ENCODE measurements at regions not wholly inside any gene's neighbourhood (a gene's known extent, or its start where the extent isn't known, plus 50 kb on each side); places are given as distances from the start of the nearest gene placed in this dataset.
A peak's percentile ranks its signal among the peaks of the same experiment; 100 is the strongest.

GRCh38 chr6:88360203-88360797, 194.2 kb upstream of the CNR1 start:
- DNase-seq (ENCODE audit: low read depth), result no peak
- TF ChIP-seq MYC (IDR thresholded peaks at IDR 0.05; ENCODE audit: low read depth, low read length), result no peak
- H3K4me3 ChIP-seq (ENCODE audit: low read depth, low read length), result no peak overlapping the region

DNA sequence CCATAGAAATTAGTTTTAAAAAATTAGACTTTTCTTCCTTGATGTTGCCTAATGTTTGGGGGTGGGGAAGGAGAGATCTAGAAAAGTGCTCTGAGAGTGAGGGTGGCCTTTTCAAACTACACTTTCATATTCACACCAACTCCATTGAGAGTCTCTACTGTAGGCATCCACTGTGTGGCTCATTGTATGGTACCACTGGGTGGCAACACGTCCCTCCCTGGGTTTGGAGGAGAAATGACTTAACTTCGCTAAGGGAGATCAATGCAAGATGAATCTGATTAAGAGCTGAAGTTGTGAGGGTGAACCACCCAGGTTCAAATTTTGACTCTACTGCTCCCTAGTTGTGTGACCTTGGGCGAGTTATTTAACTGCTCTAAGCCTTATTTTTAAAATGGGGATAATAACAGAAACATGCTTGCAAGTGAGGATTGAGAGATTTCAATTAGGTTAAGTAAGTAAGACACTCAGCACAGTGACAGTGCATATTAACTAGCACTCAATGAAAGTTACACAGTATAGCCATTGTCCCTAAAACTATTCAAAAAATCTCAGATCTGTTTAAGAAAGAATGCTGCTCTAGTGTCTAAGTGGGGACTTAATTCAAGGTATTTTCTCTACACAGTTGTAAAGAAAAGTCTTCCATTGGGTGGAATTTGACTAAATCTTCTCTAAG, 193.5 kb upstream of the CNR1 start:
- no peak overlapping the region for H3K4me3 ChIP-seq (ENCODE audit: low read depth, low read length)
- peak; percentile 5 for DNase-seq (ENCODE audit: low read depth)
- TF ChIP-seq, protein P1, sequence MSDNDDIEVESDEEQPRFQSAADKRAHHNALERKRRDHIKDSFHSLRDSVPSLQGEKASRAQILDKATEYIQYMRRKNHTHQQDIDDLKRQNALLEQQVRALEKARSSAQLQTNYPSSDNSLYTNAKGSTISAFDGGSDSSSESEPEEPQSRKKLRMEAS (IDR thresholded peaks at IDR 0.05; ENCODE audit: low read depth, low read length), result no peak

- no peak for DNase-seq (ENCODE audit: low read depth)
- H3K4me3 ChIP-seq (ENCODE audit: low read depth, low read length), result no peak overlapping the region
- TF ChIP-seq POLR2A (IDR thresholded peaks at IDR 0.05; ENCODE audit: extremely low read depth, insufficient read length) (no peak), CTCF (IDR thresholded peaks at IDR 0.05; ENCODE audit: low read depth, low read length) (no peak), MYC (IDR thresholded peaks at IDR 0.05; ENCODE audit: low read depth, low read length) (no peak)
- TF ChIP-seq, protein P1 (IDR thresholded peaks at IDR 0.05; ENCODE audit: low read depth, low read length), result no peak
Measured at GRCh38 chr6:88358846-88359245, 192.7 kb upstream of the CNR1 start.

DNA sequence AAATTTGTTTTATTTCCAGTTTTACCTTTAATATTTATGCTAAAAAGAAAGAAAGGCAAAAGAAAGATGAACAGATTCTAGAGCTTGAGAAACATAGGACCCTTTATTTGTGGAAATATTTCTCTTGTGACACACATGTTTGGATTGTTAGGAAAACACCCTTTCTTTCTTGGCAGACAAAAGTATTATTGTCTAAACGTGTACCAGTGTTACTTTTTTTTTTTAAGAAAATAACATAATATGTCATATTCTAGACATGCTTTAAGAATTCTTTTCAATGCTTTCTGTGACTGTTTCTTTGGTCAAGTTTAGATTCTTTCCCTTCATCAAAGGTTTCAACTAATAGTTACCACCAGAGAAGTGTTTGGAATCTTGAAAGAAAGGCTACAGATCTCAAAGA, 183.4 kb upstream of the CNR1 start:
- no peak for TF ChIP-seq CTCF (IDR thresholded peaks at IDR 0.05; ENCODE audit: low read depth, low read length)
- TF ChIP-seq, protein P1 (IDR thresholded peaks at IDR 0.05; ENCODE audit: low read depth, low read length), result no peak
- TF ChIP-seq MYC (IDR thresholded peaks at IDR 0.05; ENCODE audit: low read depth, low read length), result no peak
- no peak for TF ChIP-seq POLR2A (IDR thresholded peaks at IDR 0.05; ENCODE audit: extremely low read depth, insufficient read length)
- no peak overlapping the region for H3K4me3 ChIP-seq (ENCODE audit: low read depth, low read length)
- DNase-seq (ENCODE audit: low read depth), result no peak

DNA sequence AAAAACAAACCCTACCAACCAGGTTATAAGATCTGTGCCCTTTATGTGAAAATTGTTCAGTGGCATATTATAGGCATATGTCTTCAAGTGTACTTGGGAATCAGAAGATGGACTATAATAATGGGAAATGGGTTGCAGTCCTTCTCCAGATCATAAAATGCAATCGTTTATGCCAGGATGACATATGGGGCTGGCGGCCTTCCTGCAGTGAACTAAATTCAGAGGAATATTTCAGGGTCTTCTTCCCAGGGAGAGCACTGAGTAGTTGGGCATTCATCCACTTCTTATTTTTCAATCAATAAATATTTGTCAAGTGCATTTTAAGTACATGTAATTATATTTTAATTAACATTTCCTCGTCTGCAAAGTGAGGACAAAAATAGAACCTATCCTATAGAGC, 176.2 kb upstream of the CNR1 start:
- TF ChIP-seq POLR2A (IDR thresholded peaks at IDR 0.05; ENCODE audit: extremely low read depth, insufficient read length) (no peak), CTCF (IDR thresholded peaks at IDR 0.05; ENCODE audit: low read depth, low read length) (no peak), MYC (IDR thresholded peaks at IDR 0.05; ENCODE audit: low read depth, low read length) (no peak)
- TF ChIP-seq, protein P1 (IDR thresholded peaks at IDR 0.05; ENCODE audit: low read depth, low read length), result no peak
- DNase-seq (ENCODE audit: low read depth), result no peak

GRCh38 chr6:88339761-88340160, 173.6 kb upstream of the CNR1 start:
- no peak for DNase-seq (ENCODE audit: low read depth)
- TF ChIP-seq MYC (IDR thresholded peaks at IDR 0.05; ENCODE audit: low read depth, low read length) (no peak), CTCF (IDR thresholded peaks at IDR 0.05; ENCODE audit: low read depth, low read length) (no peak), POLR2A (IDR thresholded peaks at IDR 0.05; ENCODE audit: extremely low read depth, insufficient read length) (no peak)
- TF ChIP-seq, protein P1 (IDR thresholded peaks at IDR 0.05; ENCODE audit: low read depth, low read length), result no peak
- H3K4me3 ChIP-seq (ENCODE audit: low read depth, low read length), result no peak overlapping the region

More for the DNA sequence above, 176.2 kb upstream of the CNR1 start:
- no peak overlapping the region for H3K4me3 ChIP-seq (ENCODE audit: low read depth, low read length)
